Nephron (organoid): ENCODE measurements at regions not wholly inside any gene's neighbourhood (a gene's known extent, or its start where the extent isn't known, plus 50 kb on each side); places are given as distances from the start of the nearest gene placed in this dataset.

Experiments
- H3K27ac Mint-ChIP-seq, 3 experiments: 2 replicates each; pipeline ENCODE4 v1.8.0; 2020; ENCODE audit warnings: mixed read lengths in 3 of 3, mild to moderate bottlenecking in 2 of 3, moderate library complexity in 1 of 3
- H3K27me3 Mint-ChIP-seq: 2 replicates; pipeline ENCODE4 v1.8.0; 2021; ENCODE audit warnings: low read depth, mild to moderate bottlenecking, moderate library complexity, mixed read lengths
- H3K36me3 Mint-ChIP-seq: 2 replicates; pipeline ENCODE4 v1.8.0; 2020; ENCODE audit warnings: low read depth, mixed read lengths
- H3K4me1 Mint-ChIP-seq: 2 replicates; pipeline ENCODE4 v1.8.0; 2020; ENCODE audit warnings: mixed read lengths
- H3K4me3 Mint-ChIP-seq, 3 experiments: 2 replicates each; pipeline ENCODE4 v1.8.0; 2020; ENCODE audit warnings: mild to moderate bottlenecking in 3 of 3, mixed read lengths in 3 of 3, moderate library complexity in 2 of 3
- H3K9me3 Mint-ChIP-seq: 2 replicates; pipeline ENCODE4 v1.8.0; 2020; ENCODE audit warnings: mixed read lengths
- CTCF ChIP-seq, 3 experiments: fragments of 200-600 bp; sonication (generic); IDR thresholded peaks; one replicate each; pipeline ENCODE4 v1.5.0; 2021; ENCODE audit warnings: antibody characterized with exemption in 3 of 3; ENCODE audit not compliant: unreplicated experiment in 3 of 3

GRCh38 chr10:36182606-36183005, 540.5 kb upstream of the FZD8 start:
- Mint-ChIP-seq H3K27me3 (peaks cover 3% of the 10 kb centered on the region), H3K4me3 (peak overlapping the region in 2 of 3 experiments; percentile 4 to 9), H3K4me1 (peaks cover 52% of the 10 kb centered on the region), H3K36me3 (no peaks in the 10 kb centered on the region), H3K9me3 (peaks cover 17% of the 10 kb centered on the region), H3K27ac (peak overlapping the region; percentile 84 to 89 (median 89))
- no peak for TF ChIP-seq CTCF (IDR thresholded peaks at IDR 0.05; ENCODE audit: unreplicated experiment in 3 of 3)

DNA sequence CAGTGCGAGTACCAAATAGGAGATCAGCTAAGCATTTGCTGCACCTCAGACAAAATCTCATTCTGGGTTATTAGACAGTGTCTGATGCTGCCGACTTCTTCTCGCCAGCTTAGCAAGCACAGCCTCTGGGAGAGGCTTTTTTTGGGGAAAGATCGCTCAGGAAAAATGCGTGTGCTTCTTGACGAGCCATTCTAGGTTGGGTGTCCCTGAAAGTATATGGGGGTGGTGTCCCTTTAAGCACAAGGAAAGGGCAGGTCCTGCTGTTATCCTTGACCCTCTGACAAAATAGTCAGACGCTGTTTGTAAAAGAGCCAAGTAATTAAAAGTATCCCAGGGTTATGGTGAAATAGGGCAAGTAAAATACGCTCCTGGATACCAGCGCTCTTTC, 540.1 kb upstream of the FZD8 start:
- no peak for TF ChIP-seq CTCF (IDR thresholded peaks at IDR 0.05; ENCODE audit: unreplicated experiment in 3 of 3)

GRCh38 chr10:36181426-36182178, 539.5 kb upstream of the FZD8 start:
- peaks cover 43% of the 10 kb centered on the region for H3K4me1 Mint-ChIP-seq
- peak overlapping the region in 1 of 3 experiments; percentile 3 for H3K4me3 Mint-ChIP-seq
- TF ChIP-seq CTCF (IDR thresholded peaks at IDR 0.05; ENCODE audit: unreplicated experiment in 3 of 3) = no peak
- H3K36me3 Mint-ChIP-seq = no peaks in the 10 kb centered on the region
- no peaks in the 10 kb centered on the region for H3K27me3 Mint-ChIP-seq
- peak overlapping the region; percentile 84 to 89 (median 89) for H3K27ac Mint-ChIP-seq
- H3K9me3 Mint-ChIP-seq = peaks cover 20% of the 10 kb centered on the region

More for the DNA sequence above, 540.1 kb upstream of the FZD8 start:
- Mint-ChIP-seq H3K27me3 (peaks cover 2% of the 10 kb centered on the region), H3K9me3 (peaks cover 17% of the 10 kb centered on the region), H3K27ac (peak overlapping the region; percentile 84 to 89 (median 89)), H3K4me1 (peaks cover 47% of the 10 kb centered on the region), H3K36me3 (no peaks in the 10 kb centered on the region), H3K4me3 (peak overlapping the region in 1 of 3 experiments; percentile 3)

DNA sequence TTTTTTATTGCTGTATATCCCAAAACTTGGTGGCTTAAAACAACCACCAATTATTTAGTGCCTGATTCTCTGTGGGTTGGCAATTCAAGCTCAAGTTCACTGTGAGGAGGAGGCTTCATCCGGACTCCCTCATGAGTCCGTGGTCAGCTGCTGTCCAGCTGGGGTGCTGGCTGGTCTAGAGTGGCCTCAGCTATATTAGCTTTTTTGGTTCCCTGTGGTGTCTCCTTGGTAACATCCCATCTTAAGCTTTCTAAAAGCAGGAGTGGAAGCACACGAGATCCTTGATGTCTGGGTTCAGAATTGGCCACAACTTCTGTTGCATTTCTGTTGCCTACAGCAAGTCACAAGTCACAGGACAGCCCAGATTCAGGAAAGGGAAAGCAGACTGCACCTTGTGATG, 536.5 kb upstream of the FZD8 start:
- Mint-ChIP-seq H3K4me3 (no peak overlapping the region), H3K27me3 (no peaks in the 10 kb centered on the region), H3K9me3 (peaks cover 27% of the 10 kb centered on the region)

DNA sequence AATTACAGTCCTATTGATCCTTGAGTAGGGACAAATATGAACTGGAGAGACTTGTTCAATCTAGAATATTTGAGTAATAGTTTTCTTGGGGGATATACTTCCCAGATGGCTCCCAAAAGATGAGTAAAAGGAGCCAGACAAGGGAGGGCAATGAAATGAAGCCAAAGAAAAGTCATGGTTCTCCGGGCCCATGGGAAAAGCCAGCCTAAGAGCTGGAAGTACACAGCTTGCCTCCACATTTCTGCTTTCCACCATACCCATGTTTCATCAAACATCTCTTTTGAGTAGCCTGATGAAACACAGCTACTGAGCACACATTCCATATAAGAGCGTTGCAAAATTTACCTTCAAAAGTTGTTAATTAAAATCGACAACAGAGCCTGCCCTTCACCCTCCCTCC, 535.0 kb upstream of the FZD8 start:
- Mint-ChIP-seq H3K9me3 (peaks cover 27% of the 10 kb centered on the region), H3K4me1 (peaks cover 22% of the 10 kb centered on the region), H3K27me3 (no peaks in the 10 kb centered on the region), H3K4me3 (no peak overlapping the region), H3K27ac (peak overlapping the region in 1 of 3 experiments; percentile 40), H3K36me3 (no peaks in the 10 kb centered on the region)
- no peak for TF ChIP-seq CTCF (IDR thresholded peaks at IDR 0.05; ENCODE audit: unreplicated experiment in 3 of 3)

More for the DNA sequence above, 536.5 kb upstream of the FZD8 start:
- Mint-ChIP-seq H3K36me3 (no peaks in the 10 kb centered on the region), H3K27ac (no peak overlapping the region), H3K4me1 (peaks cover 24% of the 10 kb centered on the region)
- no peak for TF ChIP-seq CTCF (IDR thresholded peaks at IDR 0.05; ENCODE audit: unreplicated experiment in 3 of 3)

- no peak for TF ChIP-seq CTCF (IDR thresholded peaks at IDR 0.05; ENCODE audit: unreplicated experiment in 3 of 3)
- Mint-ChIP-seq H3K27me3 (no peaks in the 10 kb centered on the region), H3K9me3 (peaks cover 27% of the 10 kb centered on the region), H3K27ac (no peak overlapping the region), H3K4me3 (no peak overlapping the region), H3K36me3 (no peaks in the 10 kb centered on the region), H3K4me1 (peaks cover 25% of the 10 kb centered on the region)
These were observed 533.9 kb upstream of the FZD8 start for GRCh38 chr10:36175954-36176353.
